ENCODE measurements at regions not wholly inside any gene's neighbourhood (a gene's known extent, or its start where the extent isn't known, plus 50 kb on each side); places are given as distances from the start of the nearest gene placed in this dataset.

DNA sequence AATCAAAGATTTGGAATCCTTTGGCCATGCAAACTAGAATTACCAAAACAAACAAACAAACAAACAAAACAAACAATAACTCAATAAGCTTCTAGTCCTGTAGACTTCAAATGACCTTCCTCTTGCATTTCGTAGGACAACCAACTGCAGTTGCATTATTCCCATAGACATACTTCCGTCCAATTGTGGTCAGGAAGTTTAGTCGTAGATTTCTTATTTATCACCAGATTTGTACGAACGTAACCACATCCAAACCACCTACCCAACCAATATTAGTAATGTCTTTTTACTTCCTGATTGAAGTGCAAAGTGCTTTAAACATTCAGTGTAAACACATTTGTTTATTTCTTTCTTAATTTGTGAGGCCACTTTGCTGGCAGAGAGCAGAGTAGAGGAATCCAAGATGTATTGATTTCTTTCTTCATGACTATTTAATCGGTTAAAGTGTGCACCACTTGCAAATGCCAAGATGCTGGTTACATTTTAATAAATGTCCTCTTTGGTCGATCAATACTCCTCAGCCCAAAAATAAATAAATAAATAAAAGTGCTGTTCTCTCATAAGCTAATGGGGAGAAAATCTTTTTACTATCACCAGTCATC lies 1745.6 kb upstream of the CELF4 start:
- no peak for TF ChIP-seq EZH2 (IDR thresholded peaks at IDR 0.05; ENCODE audit: borderline replicate concordance, control insufficient read depth, low read depth, low read length)
- TF ChIP-seq, protein P1, sequence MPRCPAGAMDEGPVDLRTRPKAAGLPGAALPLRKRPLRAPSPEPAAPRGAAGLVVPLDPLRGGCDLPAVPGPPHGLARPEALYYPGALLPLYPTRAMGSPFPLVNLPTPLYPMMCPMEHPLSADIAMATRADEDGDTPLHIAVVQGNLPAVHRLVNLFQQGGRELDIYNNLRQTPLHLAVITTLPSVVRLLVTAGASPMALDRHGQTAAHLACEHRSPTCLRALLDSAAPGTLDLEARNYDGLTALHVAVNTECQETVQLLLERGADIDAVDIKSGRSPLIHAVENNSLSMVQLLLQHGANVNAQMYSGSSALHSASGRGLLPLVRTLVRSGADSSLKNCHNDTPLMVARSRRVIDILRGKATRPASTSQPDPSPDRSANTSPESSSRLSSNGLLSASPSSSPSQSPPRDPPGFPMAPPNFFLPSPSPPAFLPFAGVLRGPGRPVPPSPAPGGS (IDR thresholded peaks at IDR 0.05; ENCODE audit: borderline replicate concordance, insufficient read depth, low read depth, low read length, poor library complexity, severe bottlenecking) = no peak
- no peak for TF ChIP-seq CTCF (IDR thresholded peaks at IDR 0.05 in 2 of 3, conservative IDR thresholded peaks at IDR 0.05 in 1 of 3; ENCODE audit: control insufficient read depth in 2 of 3, extremely low read depth in 1 of 3, insufficient read depth in 1 of 3, low read depth in 3 of 3, low read length in 3 of 3)
- no peak for TF ChIP-seq TARDBP (IDR thresholded peaks at IDR 0.05; ENCODE audit: borderline replicate concordance)
- no peak for TF ChIP-seq SREBF2 (IDR thresholded peaks at IDR 0.05; ENCODE audit: low read length)
- TF ChIP-seq SMARCA5 (IDR thresholded peaks at IDR 0.05) = no peak

Data from GM12878 (cell line).